Skeletal muscle tissue (tissue), 3 donors: ENCODE measurements at regions not wholly inside any gene's neighbourhood (a gene's known extent, or its start where the extent isn't known, plus 50 kb on each side); places are given as distances from the start of the nearest gene placed in this dataset.
"Not testable (repeated sequence)": the region's sequence is repeated elsewhere in the genome, so short reads cannot be mapped to it uniquely, and the experiment has no call there.

Experiments
- H3K27ac ChIP-seq: one replicate; pipeline ENCODE4 v1.7.0; 2013; ENCODE audit warnings: mild to moderate bottlenecking, low read depth, low read length, inconsistent platforms
- H3K27me3 ChIP-seq, 3 donors: one replicate each; pipeline ENCODE4 v1.7.0; 2013; ENCODE audit warnings: low read length in 3 of 3; ENCODE audit not compliant: control insufficient read depth in 3 of 3, insufficient read depth in 3 of 3
- H3K36me3 ChIP-seq, 3 donors: one replicate each; pipeline ENCODE4 v1.7.0; 2013; ENCODE audit warnings: low read length in 3 of 3; ENCODE audit not compliant: control insufficient read depth in 3 of 3, insufficient read depth in 3 of 3
- H3K4me1 ChIP-seq, 3 donors: one replicate each; pipeline ENCODE4 v1.7.0; 2013; ENCODE audit warnings: low read length in 3 of 3, mild to moderate bottlenecking in 3 of 3; ENCODE audit not compliant: control insufficient read depth in 3 of 3, insufficient read depth in 3 of 3
- H3K4me3 ChIP-seq, 3 donors: one replicate each; pipeline ENCODE4 v1.7.0; 2013; ENCODE audit warnings: low read length in 3 of 3
- H3K9ac ChIP-seq, 3 donors: one replicate each; pipeline ENCODE4 v1.7.0; 2013; ENCODE audit warnings: low read length in 3 of 3, mild to moderate bottlenecking in 3 of 3, moderate library complexity in 2 of 3, low read depth in 1 of 3
- H3K9me3 ChIP-seq, 3 donors: one replicate each; pipeline ENCODE4 v1.7.0; 2013; ENCODE audit warnings: low read length in 3 of 3; ENCODE audit not compliant: control insufficient read depth in 3 of 3
- donor health status: Osteomylitis.

DNA sequence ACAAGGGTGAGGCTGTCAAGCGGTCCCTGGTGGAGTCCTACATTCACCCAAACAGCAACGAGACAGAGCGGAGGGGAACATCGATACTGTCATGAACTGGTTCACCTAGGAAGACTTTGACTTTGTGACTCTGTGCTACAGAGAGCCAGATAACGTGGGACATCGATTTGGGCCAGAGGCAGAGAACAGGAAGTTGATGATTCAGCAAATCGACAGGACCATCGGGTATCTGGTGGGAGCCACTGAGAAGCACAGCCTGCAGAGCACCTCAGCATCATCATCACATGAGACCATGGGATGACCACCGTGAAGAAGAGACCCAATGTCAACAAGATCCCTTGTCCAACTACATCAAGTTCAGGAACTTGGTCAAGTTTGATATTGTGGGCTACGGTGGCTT, 104.1 kb upstream of the DRD5 start:
- not testable (repeated sequence) for H3K4me3 ChIP-seq, H3K27ac ChIP-seq, H3K9me3 ChIP-seq, H3K27me3 ChIP-seq, H3K9ac ChIP-seq, H3K4me1 ChIP-seq, H3K36me3 ChIP-seq

GRCh38 chr4:9679704-9680478, 101.5 kb upstream of the DRD5 start:
- Histone ChIP-seq H3K4me1 (no peaks in the 10 kb centered on the region), H3K9ac (no peak overlapping the region), H3K27ac (no peak overlapping the region), H3K36me3 (no peaks in the 10 kb centered on the region), H3K27me3 (no peaks in the 10 kb centered on the region), H3K9me3 (no peaks in the 10 kb centered on the region), H3K4me3 (no peak overlapping the region)

GRCh38 chr4:9683174-9683573, 98.3 kb upstream of the DRD5 start:
- not testable (repeated sequence) for H3K4me1 ChIP-seq, H3K9ac ChIP-seq, H3K9me3 ChIP-seq, H3K27ac ChIP-seq, H3K4me3 ChIP-seq, H3K36me3 ChIP-seq, H3K27me3 ChIP-seq

DNA sequence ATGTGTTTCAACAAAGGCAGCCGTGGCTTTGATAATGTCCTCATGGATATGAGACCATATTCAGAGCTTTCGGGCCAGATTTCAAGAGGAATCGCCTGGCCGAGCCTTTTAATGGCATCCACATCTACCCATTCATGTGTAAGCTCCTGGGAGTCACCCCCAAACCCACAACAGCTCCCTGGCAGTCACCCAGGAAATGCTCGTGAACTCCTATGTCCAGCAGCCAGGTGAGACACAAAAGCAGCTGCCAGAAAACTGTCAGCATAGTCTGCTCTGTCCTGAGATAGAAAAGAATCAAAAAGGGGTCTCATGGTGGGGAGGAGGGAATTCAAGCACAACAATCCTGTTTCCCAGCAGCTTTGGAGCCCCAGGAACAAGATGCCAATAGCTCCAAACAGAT, 96.4 kb upstream of the DRD5 start:
- H3K27me3 ChIP-seq, H3K27ac ChIP-seq, H3K9me3 ChIP-seq, H3K4me3 ChIP-seq, H3K9ac ChIP-seq, H3K4me1 ChIP-seq, H3K36me3 ChIP-seq: not testable (repeated sequence)

DNA sequence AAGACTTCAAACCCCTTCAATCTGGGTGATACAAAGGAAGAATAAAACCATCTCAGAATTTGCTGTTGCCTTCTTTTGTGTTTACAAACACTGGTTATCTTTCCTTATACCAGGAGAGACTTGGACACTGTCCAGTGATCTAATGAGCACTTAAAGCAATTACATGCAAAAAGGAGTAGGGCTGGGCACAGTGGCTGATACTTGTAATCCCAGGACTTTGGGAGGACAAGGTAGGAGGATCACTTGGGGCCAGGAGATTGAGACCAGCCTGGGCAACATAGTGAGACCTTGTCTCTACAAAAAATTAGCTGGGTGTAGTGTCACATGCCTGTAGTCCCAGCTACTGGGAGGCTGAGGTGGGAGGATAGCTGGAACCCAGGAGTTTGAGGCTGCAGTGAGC, 95.7 kb upstream of the DRD5 start:
- H3K27me3 ChIP-seq: no peaks in the 10 kb centered on the region
- peaks cover 0 to under 1% (median 0%) of the 10 kb centered on the region in 3 donors for H3K4me1 ChIP-seq
- no peaks in the 10 kb centered on the region for H3K36me3 ChIP-seq
- no peak overlapping the region for H3K4me3 ChIP-seq
- H3K9ac ChIP-seq: no peak overlapping the region
- no peak overlapping the region for H3K27ac ChIP-seq
- H3K9me3 ChIP-seq: no peaks in the 10 kb centered on the region

DNA sequence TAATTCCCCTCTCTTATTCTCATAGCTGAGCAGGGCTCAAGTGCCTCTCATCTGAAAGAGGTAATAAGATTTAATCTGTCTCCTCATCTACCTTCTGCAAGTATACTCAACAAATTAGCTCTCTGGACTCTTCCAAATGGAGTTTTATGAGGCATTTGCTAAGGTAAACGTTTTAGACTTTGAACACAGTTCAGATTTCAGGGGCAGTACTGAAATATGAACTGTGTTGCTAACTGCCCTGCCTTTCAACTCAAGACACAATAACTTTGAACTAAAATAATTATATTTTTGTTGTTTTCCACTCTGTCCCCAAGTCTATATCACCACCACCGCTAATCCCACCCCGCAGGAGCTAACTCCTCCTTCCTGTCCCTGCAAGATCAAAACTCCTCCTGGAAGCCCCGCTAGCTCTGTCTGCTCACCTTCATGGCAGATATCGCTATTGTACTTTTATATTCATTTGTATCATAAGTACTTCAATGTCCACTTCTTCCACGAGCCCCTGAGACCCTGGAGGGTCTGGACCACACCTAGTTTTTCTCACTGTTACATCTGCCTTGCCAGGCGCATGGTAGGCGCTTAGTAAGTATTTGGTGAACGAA, 90.7 kb upstream of the DRD5 start:
- not testable (repeated sequence) for H3K4me1 ChIP-seq, H3K27ac ChIP-seq, H3K36me3 ChIP-seq, H3K27me3 ChIP-seq, H3K9me3 ChIP-seq
- peak overlapping the region in 2 of 3 donors; percentile 80 to 81 for H3K9ac ChIP-seq
- peak overlapping the region; percentile 65 to 79 (median 75) for H3K4me3 ChIP-seq

- peaks cover 0 to 5% (median 0%) of the 10 kb centered on the region in 3 donors for H3K4me1 ChIP-seq
- H3K9ac ChIP-seq: peak overlapping the region; percentile 68 to 81 (median 80)
- no peaks in the 10 kb centered on the region for H3K27me3 ChIP-seq
- H3K4me3 ChIP-seq: peak overlapping the region; percentile 65 to 79 (median 75)
- no peaks in the 10 kb centered on the region for H3K9me3 ChIP-seq
- peak overlapping the region; percentile 79 for H3K27ac ChIP-seq
- H3K36me3 ChIP-seq: no peaks in the 10 kb centered on the region
Measured at GRCh38 chr4:9691238-9692065, 90.0 kb upstream of the DRD5 start.

DNA sequence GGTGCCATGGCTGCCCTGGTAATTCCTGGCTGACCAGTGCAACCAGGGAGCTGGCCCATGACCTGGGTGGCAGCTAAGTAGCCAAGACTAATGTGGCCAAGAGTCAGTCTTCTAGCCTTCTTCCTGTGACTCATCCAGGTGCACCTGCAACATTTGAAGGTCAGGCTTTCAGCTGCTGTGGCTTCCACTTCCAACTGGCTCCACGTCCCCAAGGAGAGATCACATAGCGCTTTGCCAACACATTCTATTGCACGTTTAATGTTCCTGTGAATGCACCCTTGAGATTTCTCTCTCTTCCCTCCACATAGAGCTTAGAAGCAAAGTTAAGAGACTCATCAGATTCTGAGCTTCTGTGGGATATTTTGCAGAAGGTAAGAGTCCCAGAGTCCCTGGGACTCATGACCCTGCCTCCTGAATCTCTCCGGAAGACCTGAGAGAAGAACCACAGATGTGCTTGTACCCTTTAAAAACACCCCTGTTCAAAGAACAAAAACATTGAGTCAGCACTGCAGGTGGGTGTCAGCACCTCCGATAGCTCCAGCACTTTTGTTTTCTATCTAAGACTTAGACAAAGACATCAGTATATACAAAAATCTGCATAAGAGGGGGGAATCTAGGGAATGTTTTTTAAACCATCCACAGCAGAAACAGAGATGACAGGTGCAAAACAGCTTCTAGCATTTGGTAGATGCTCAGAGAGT, 88.5 kb upstream of the DRD5 start:
- H3K9me3 ChIP-seq, H3K27ac ChIP-seq, H3K4me1 ChIP-seq, H3K36me3 ChIP-seq, H3K9ac ChIP-seq, H3K4me3 ChIP-seq, H3K27me3 ChIP-seq: not testable (repeated sequence)

DNA sequence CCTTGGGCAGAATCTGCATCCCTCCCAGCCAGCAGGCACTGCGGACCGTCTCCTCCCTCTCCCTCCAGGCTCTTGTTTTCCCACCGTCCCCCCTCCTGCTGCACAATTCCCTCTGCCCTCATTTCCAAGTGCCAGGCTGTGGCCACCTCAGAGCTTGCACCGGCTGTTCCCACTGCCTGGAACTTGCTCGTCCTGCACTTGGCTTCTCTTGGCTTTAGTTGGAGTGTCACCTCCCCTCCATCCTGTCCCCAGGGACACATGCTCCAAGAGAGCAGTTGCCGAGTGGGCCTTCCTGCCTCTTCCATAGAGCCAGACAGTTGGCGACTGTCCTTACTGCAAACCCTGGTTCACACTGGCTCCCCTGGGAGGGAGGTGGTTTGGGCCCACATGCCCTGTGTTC, 87.0 kb upstream of the DRD5 start:
- not testable (repeated sequence) for H3K36me3 ChIP-seq, H3K27ac ChIP-seq, H3K9me3 ChIP-seq, H3K4me3 ChIP-seq, H3K27me3 ChIP-seq, H3K4me1 ChIP-seq, H3K9ac ChIP-seq

DNA sequence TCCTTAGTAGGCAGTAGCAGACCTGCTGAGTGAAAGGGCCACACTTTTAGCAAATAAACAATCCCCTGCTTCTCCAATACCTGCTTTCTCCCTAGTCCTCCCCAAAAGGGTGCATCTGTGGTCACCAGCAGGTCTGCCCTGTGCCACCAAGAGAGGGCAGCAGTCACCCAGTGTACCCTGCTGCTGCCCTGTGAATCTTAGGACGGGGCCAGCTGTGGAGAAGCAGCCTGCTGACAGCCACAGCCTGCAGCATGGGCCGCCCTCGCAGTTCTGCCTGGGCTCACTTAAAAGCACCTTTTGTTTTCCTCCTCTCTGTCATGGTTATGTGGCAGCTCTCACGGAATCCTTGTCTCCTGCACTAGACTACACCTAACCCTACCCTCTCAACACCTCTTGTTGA, 85.4 kb upstream of the DRD5 start:
- H3K4me1 ChIP-seq, H3K4me3 ChIP-seq, H3K9ac ChIP-seq, H3K9me3 ChIP-seq, H3K36me3 ChIP-seq, H3K27me3 ChIP-seq, H3K27ac ChIP-seq: not testable (repeated sequence)
